MCF 10A (cell line): ENCODE measurements at regions not wholly inside any gene's neighbourhood (a gene's known extent, or its start where the extent isn't known, plus 50 kb on each side); places are given as distances from the start of the nearest gene placed in this dataset.

Experiments used
- BruUV-seq: library from RNA; stranded (reverse); fragments of 400-500 nt; replicated peaks from 2 replicates; lab custom pipeline; 2021; lab: Mats Ljungman, UMichigan
- CTCF ChIA-PET: fragments of 300-600 bp; sonication (Branson Sonifier 250); formaldehyde crosslinking; extraction: SDS; loops from one replicate; lab custom pipeline; 2021; ENCODE audit warnings: antibody characterized with exemption, inconsistent platforms; lab: Yijun Ruan, JAX
- POLR2A ChIA-PET: fragments of 300-600, 350-650 bp; sonication (Branson Sonifier 250); formaldehyde crosslinking; extraction: SDS; loops from one replicate; lab custom pipeline; 2020; ENCODE audit warnings: antibody characterized with exemption, inconsistent platforms; lab: Yijun Ruan, JAX
- DNase-seq: peaks from one replicate; pipeline ENCODE4 v3.0.0-alpha.2; 2018; ENCODE audit not compliant: unreplicated experiment
- H3K27ac Mint-ChIP-seq: one replicate; pipeline ENCODE4 v1.8.0; 2022; ENCODE audit warnings: mild to moderate bottlenecking, low read depth, mixed read lengths; ENCODE audit not compliant: unreplicated experiment
- H3K27me3 Mint-ChIP-seq: one replicate; pipeline ENCODE4 v1.8.0; 2022; ENCODE audit warnings: mixed read lengths; ENCODE audit not compliant: insufficient read depth, unreplicated experiment
- H3K36me3 Mint-ChIP-seq: one replicate; pipeline ENCODE4 v1.8.0; 2022; ENCODE audit warnings: mild to moderate bottlenecking, moderate library complexity, mixed read lengths; ENCODE audit not compliant: insufficient read depth, unreplicated experiment
- H3K4me1 Mint-ChIP-seq: one replicate; pipeline ENCODE4 v1.8.0; 2022; ENCODE audit warnings: mixed read lengths; ENCODE audit not compliant: insufficient read depth, unreplicated experiment
- H3K4me3 Mint-ChIP-seq: one replicate; pipeline ENCODE4 v1.8.0; 2022; ENCODE audit warnings: mild to moderate bottlenecking, moderate library complexity, mixed read lengths; ENCODE audit not compliant: unreplicated experiment
- H3K9me3 Mint-ChIP-seq: one replicate; pipeline ENCODE4 v1.8.0; 2022; ENCODE audit warnings: mixed read lengths; ENCODE audit not compliant: unreplicated experiment
- intact Hi-C: fragments of 100-400 bp; cut with micrococcal nuclease; formaldehyde crosslinking; loops from 2 replicates; pipeline ENCODE4 v1.14.1; 2022
- TF ChIP-seq, protein P1 (sequence below): fragments of 200-600 bp; IDR thresholded peaks from one replicate; pipeline ENCODE4 v1.8.0; 2022; ENCODE audit warnings: antibody characterized with exemption, mild to moderate bottlenecking; ENCODE audit not compliant: unreplicated experiment

DNA sequence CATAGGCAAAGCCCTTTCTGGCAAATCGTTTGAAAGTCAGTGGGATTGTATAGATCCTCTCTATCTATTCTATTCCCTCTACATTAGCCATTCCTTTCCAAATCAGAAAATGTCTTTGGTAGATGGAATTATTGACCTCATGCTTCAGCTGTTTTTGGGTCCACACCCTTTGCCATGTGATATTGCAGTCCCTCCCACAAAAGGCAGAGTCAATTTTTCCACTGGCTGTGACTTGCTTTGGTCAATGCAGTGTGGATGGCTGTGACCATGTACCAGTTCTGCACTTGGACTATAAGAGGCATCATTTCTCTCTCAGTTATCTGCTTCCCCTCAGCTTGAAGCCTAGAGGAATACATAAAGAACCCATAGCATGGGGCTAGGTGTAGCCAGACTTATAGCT, 332.9 kb downstream of the PTEN start:
- no peaks in the 10 kb centered on the region for H3K9me3 Mint-ChIP-seq
- CTCF ChIA-PET = interaction anchor here (0.5 kb wide), 1 partner anchor 81 kb away, joined by 3 read pairs; no protein-coding TSS in a partner anchor
- no peak overlapping the region for H3K4me3 Mint-ChIP-seq
- intact Hi-C loops = no loop called here
- TF ChIP-seq, protein P1, sequence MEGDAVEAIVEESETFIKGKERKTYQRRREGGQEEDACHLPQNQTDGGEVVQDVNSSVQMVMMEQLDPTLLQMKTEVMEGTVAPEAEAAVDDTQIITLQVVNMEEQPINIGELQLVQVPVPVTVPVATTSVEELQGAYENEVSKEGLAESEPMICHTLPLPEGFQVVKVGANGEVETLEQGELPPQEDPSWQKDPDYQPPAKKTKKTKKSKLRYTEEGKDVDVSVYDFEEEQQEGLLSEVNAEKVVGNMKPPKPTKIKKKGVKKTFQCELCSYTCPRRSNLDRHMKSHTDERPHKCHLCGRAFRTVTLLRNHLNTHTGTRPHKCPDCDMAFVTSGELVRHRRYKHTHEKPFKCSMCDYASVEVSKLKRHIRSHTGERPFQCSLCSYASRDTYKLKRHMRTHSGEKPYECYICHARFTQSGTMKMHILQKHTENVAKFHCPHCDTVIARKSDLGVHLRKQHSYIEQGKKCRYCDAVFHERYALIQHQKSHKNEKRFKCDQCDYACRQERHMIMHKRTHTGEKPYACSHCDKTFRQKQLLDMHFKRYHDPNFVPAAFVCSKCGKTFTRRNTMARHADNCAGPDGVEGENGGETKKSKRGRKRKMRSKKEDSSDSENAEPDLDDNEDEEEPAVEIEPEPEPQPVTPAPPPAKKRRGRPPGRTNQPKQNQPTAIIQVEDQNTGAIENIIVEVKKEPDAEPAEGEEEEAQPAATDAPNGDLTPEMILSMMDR = no peak
- H3K27me3 Mint-ChIP-seq = no peaks in the 10 kb centered on the region
- no peaks in the 10 kb centered on the region for H3K36me3 Mint-ChIP-seq
- BruUV-seq = no TSS peak
- no peak overlapping the region for H3K27ac Mint-ChIP-seq
- POLR2A ChIA-PET = interaction anchor here (0.6 kb wide), 1 partner anchor 335 kb away, joined by 5 read pairs; no protein-coding TSS in a partner anchor
- no peaks in the 10 kb centered on the region for H3K4me1 Mint-ChIP-seq
- DNase-seq = no peak

DNA sequence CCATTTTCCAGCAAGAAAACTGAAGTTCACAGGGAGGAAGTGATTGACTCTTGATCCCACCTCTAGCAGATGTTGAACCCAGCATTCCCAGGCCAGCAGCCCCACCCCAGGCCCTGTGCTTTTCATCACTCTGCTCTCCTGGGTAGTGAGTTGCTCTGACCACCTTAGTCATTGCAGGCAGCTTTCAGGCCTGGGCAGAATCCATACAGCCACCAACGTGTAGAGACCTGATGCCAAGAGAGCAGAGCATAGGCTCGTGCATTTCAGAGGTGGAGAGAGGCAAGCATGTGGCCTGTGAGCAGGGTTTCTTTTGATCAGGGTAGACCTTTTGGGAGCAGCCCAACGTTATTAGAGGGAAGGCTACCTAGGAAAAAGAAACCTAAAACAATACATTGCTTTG, 334.6 kb downstream of the PTEN start:
- CTCF ChIA-PET = no interaction called here
- no peaks in the 10 kb centered on the region for H3K9me3 Mint-ChIP-seq
- H3K27me3 Mint-ChIP-seq = no peaks in the 10 kb centered on the region
- POLR2A ChIA-PET = no interaction called here
- no peaks in the 10 kb centered on the region for H3K36me3 Mint-ChIP-seq
- H3K27ac Mint-ChIP-seq = no peak overlapping the region
- no TSS peak for BruUV-seq
- no peak overlapping the region for H3K4me3 Mint-ChIP-seq
- no peaks in the 10 kb centered on the region for H3K4me1 Mint-ChIP-seq
- TF ChIP-seq, protein P1 = no peak
- intact Hi-C loops = no loop called here
- no peak for DNase-seq

DNA sequence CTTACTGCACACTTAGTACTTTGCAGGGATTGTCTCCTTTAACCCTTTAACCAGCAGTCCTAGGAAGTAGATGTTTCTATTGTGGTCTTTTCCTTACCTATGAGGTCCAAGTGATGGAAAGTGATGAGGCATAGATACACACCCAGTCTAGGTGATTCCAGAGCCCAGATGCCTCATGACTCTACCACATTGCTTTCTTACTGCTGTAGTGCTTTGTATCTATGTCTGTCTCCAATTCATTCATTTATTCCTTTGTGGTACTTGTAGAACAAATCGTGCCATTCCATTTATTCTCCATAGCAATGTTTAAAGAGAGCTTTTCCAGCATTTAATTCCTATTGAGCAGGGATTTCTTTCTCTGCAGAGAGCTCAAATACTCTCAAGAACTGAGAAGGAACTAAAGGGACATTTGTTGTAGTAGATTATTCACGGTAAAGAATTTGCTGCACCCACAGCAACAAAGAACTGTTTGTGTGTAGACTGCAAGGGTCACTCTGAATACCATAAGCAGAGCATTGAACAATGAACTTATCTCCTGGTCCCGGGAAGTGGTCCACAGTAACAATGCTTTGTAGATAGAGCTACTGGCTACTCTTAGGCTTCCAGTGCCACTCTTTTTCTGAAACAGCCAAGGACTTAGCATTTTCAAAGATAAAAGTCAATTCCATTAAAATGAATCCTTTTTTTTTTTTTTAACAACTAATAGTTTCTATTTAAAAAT, 337.0 kb downstream of the PTEN start:
- BruUV-seq = no TSS peak
- H3K4me3 Mint-ChIP-seq = no peak overlapping the region
- POLR2A ChIA-PET = no interaction called here
- intact Hi-C loops = no loop called here
- no peaks in the 10 kb centered on the region for H3K9me3 Mint-ChIP-seq
- CTCF ChIA-PET = interaction anchor here (0.5 kb wide), 1 partner anchor 22 kb away, joined by 3 read pairs; no protein-coding TSS in a partner anchor
- no peak overlapping the region for H3K27ac Mint-ChIP-seq
- no peaks in the 10 kb centered on the region for H3K4me1 Mint-ChIP-seq
- TF ChIP-seq, protein P1 = no peak
- no peak for DNase-seq
- H3K27me3 Mint-ChIP-seq = no peaks in the 10 kb centered on the region
- H3K36me3 Mint-ChIP-seq = no peaks in the 10 kb centered on the region

DNA sequence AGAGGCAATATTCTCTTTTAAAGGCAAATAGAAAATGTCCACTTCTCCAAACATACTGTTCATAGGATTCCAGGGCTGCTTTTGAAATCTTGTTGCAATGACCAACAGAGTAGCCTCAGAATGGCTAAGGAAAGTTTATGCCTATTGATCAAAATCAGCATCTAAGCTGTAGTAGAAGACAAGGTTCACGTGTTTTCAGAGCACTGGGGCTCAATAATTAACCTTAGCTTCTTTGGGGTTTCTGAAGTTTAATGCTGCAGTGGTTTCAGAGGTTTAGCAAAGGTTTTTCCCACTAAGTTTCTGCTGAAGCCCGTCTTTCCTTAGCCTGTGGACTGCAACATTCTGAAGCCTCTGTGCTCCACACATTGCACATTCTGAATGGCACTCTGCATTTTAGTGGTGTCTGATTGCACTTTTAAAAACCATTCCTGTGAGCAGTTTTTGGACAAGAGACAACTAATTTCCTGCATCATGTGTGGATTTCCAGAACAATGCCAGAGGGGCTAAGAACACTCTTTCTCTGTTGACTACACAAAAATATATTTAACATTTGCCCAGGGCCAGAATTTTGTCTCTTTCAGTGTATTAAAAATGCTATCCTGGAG, 342.5 kb downstream of the PTEN start:
- Mint-ChIP-seq H3K4me3 (no peak overlapping the region), H3K36me3 (no peaks in the 10 kb centered on the region), H3K27me3 (no peaks in the 10 kb centered on the region), H3K9me3 (no peaks in the 10 kb centered on the region), H3K4me1 (peaks cover 22% of the 10 kb centered on the region), H3K27ac (no peak overlapping the region)
- ChIA-PET CTCF (no interaction called here), POLR2A (interaction anchor here (0.6 kb wide), 1 partner anchor 588 kb away, joined by 3 read pairs; no protein-coding TSS in a partner anchor)
- TF ChIP-seq, protein P1 = no peak
- DNase-seq = no peak
- no TSS peak for BruUV-seq
- intact Hi-C loops = no loop called here
